ENCODE measurements at regions not wholly inside any gene's neighbourhood (a gene's known extent, or its start where the extent isn't known, plus 50 kb on each side); places are given as distances from the start of the nearest gene placed in this dataset.
"Not testable (repeated sequence)": the region's sequence is repeated elsewhere in the genome, so short reads cannot be mapped to it uniquely, and the experiment has no call there.

DNA sequence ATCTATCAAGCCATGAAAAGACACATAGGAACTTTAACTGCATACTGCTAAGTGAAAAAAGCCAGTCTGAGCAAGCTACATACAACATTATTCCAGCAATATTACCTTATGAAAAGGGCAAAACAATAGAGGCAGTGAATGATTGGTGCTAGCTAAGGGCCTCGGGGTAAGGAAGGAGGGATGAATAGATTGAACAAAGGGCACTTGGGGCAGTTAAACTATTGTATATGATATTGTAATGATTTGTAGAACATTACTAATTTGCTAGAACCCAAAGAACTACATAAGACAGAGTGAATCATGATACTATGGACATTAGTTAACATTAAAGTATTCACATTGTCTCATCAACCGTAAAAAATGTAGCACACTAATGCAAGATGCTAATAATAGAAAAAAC lies 218.3 kb downstream of the FBXO4 start:
- no peaks in the 10 kb centered on the region for H4K20me1 ChIP-seq
- TF ChIP-seq Cebpa-rat (IDR thresholded peaks at IDR 0.05) = no peak
- no peak overlapping the region for H3K4me3 ChIP-seq
- peaks cover 8% of the 10 kb centered on the region for H3K9me3 ChIP-seq
- H3K27me3 ChIP-seq = no peaks in the 10 kb centered on the region
- no peak overlapping the region for H3K9ac ChIP-seq
- no peaks in the 10 kb centered on the region for H3K36me3 ChIP-seq
- H3K27ac ChIP-seq = no peak overlapping the region
- no peak overlapping the region for H3K4me2 ChIP-seq
- no peaks in the 10 kb centered on the region for H3K4me1 ChIP-seq

DNA sequence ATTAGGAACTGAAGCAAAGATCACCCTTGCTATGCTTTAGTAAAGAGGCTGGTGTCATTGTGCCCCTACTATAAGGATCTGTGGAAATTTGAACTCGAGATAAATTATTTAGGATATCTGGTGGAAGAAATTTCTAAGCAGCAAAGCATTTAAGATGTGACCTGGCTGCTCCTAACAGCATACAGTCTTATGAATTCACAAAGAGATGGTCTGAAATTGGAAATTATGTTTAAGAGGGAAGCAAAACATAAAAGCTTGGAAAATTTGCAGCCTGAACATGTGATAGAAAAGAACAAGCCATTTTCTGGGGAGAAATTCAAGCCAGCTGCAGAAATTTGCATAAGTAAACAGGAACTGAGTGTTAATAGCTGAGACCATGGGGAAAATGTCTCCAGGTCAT lies 223.7 kb downstream of the FBXO4 start:
- H4K20me1 ChIP-seq = no peaks in the 10 kb centered on the region
- no peak overlapping the region for H3K9ac ChIP-seq
- no peaks in the 10 kb centered on the region for H3K36me3 ChIP-seq
- H3K4me2 ChIP-seq = no peak overlapping the region
- TF ChIP-seq Cebpa-rat (IDR thresholded peaks at IDR 0.05) = no peak
- H3K9me3 ChIP-seq = peaks cover 35% of the 10 kb centered on the region
- H3K4me3 ChIP-seq = no peak overlapping the region
- no peaks in the 10 kb centered on the region for H3K4me1 ChIP-seq
- no peaks in the 10 kb centered on the region for H3K27me3 ChIP-seq
- no peak overlapping the region for H3K27ac ChIP-seq

DNA sequence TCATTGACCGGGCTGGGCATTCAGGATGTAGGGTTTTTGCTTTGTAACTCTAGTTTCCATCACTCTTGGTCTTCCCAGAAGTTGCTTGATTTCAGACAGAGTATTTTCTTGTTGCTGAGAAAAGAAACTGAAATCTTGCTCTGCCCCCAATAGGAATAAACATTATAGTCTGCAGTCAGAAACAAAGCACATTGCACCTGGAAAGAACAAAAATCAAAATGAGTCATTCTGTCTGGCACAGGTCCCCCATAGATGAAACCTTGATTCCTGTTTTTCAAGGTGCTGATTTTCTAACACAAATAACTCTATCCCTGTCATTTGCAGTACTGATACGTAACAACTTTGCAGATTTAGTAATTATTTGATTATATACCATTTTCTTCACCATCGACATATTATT lies 232.1 kb downstream of the FBXO4 start:
- no peak overlapping the region for H3K27ac ChIP-seq
- H3K27me3 ChIP-seq = no peaks in the 10 kb centered on the region
- no peaks in the 10 kb centered on the region for H3K4me1 ChIP-seq
- no peak overlapping the region for H3K4me3 ChIP-seq
- TF ChIP-seq Cebpa-rat (IDR thresholded peaks at IDR 0.05) = no peak
- H3K9me3 ChIP-seq = no peaks in the 10 kb centered on the region
- no peak overlapping the region for H3K4me2 ChIP-seq
- no peak overlapping the region for H3K9ac ChIP-seq
- H4K20me1 ChIP-seq = no peaks in the 10 kb centered on the region
- H3K36me3 ChIP-seq = no peaks in the 10 kb centered on the region

DNA sequence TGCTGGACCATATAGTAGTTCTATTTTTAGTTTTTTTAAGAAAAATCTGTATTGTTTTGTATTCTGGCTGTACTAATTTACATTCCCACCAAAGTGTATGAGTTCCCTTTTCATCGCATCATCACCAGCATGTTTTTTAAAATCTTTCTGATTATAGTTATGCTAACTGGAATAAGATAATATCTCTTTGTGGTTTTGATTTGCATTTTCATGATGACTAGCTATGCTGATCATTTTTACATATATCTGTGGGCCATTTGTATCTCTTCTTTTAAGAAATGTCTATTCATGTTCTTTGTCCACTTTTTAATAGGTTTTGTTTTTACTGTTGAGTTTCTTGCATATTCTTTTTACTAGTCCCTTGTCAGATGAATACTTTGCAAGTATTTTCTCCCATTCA lies 238.0 kb downstream of the FBXO4 start:
- Histone ChIP-seq H3K27ac (no peak overlapping the region), H3K27me3 (no peaks in the 10 kb centered on the region), H3K4me1 (no peaks in the 10 kb centered on the region), H3K4me2 (no peak overlapping the region), H3K9me3 (no peaks in the 10 kb centered on the region), H3K4me3 (no peak overlapping the region), H3K9ac (no peak overlapping the region), H4K20me1 (no peaks in the 10 kb centered on the region), H3K36me3 (no peaks in the 10 kb centered on the region)
- no peak for TF ChIP-seq Cebpa-rat (IDR thresholded peaks at IDR 0.05)

DNA sequence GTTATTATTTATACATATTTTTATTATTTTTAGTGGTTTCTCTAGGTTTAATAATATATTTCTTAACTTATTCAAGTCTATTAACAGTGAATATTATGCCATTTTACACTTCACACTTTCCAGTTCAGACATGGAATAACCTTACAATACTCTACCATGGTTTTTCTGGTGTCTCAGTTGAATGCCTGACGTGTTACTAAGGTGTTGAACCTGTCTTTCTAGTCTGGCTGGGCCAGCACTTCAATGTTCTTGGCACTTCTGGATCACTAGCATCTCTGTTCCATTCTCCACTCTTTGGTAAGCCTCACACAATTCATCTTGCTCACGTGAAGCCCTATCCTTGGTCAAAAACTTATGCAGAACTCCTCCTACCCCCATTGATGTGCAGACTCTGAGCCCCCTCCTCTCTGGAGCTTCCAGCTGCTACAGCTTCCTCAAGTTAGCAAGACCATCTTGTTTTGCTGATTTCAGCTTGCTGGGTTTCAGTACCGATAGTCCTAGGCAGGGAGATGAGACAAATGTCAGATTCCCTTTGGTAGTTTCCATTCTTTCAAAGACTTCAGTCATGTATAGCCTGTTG lies 243.1 kb downstream of the FBXO4 start:
- Histone ChIP-seq H3K27ac (no peak overlapping the region), H3K4me2 (no peak overlapping the region), H3K9me3 (no peaks in the 10 kb centered on the region), H3K36me3 (no peaks in the 10 kb centered on the region), H4K20me1 (no peaks in the 10 kb centered on the region), H3K9ac (no peak overlapping the region), H3K27me3 (no peaks in the 10 kb centered on the region), H3K4me3 (no peak overlapping the region), H3K4me1 (no peaks in the 10 kb centered on the region)
- no peak for TF ChIP-seq Cebpa-rat (IDR thresholded peaks at IDR 0.05)

DNA sequence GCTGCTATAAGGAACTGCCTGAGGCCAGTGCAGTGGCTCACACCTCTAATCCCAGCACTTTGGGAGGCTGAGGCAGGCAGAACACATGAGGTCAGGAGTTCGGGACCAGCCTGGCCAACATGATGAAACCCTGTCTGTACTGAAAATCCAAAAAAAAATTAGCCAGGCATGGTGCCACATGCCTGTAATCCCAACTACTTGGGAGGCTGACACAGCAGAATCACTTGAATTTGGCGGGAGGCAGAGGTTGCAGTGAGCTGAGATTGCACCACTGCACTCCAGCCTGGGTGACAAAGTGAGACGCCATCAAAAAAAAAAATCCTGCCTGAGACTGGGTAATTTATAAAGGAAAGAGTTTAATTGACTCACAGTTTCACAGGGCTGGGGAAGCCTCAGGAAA lies 247.1 kb upstream of the GHR start:
- not testable (repeated sequence) for H3K36me3 ChIP-seq, H3K27ac ChIP-seq, H3K4me2 ChIP-seq, H3K4me3 ChIP-seq, H3K4me1 ChIP-seq, H3K27me3 ChIP-seq, H4K20me1 ChIP-seq, H3K9ac ChIP-seq
- peaks cover 21% of the 10 kb centered on the region for H3K9me3 ChIP-seq

DNA sequence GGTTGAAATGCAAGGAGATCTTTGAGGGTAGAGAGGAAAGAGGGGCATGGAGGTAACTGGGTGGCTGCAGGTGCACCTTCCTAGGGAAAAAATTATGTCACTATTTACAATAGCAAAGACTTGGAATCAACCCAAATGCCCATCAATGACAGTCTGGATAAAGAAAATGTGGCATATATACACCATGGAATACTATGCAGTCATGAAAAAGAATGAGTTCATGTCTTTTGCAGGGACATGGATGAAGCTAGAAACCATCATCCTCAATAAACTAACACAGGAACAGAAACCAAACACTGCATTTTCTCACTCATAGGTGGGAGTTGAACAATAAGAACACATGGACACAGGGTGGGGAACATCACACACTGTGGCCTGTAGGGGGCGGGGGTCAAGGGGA lies 243.4 kb upstream of the GHR start:
- not testable (repeated sequence) for H3K4me1 ChIP-seq, H4K20me1 ChIP-seq, H3K9ac ChIP-seq, H3K36me3 ChIP-seq, H3K27ac ChIP-seq, H3K4me2 ChIP-seq, H3K27me3 ChIP-seq, H3K4me3 ChIP-seq
- peaks cover 21% of the 10 kb centered on the region for H3K9me3 ChIP-seq

DNA sequence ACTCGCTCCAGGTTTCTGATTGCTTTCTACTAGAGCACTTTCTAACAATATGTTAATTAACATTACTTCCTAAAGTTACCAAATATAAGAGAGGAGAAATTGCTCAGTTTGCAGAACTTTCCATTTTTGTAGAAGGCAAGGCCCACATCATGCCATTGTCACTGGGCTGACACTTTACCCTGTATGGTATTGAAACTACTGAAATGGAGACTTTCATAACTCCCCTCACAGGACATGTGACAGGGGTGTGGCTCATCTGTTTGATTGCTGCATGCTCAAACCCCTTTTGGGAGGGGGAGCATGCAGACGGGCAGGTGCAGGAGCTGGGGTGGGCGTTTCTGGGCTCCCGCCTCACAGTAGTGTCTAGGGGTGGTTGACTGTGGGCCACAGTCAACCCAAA lies 206.3 kb upstream of the GHR start:
- no peak overlapping the region for H3K27ac ChIP-seq
- H4K20me1 ChIP-seq = no peaks in the 10 kb centered on the region
- no peaks in the 10 kb centered on the region for H3K9me3 ChIP-seq
- H3K4me3 ChIP-seq = no peak overlapping the region
- H3K9ac ChIP-seq = no peak overlapping the region
- H3K36me3 ChIP-seq = no peaks in the 10 kb centered on the region
- H3K4me1 ChIP-seq = no peaks in the 10 kb centered on the region
- no peak overlapping the region for H3K4me2 ChIP-seq
- H3K27me3 ChIP-seq = no peaks in the 10 kb centered on the region
- no peak for TF ChIP-seq Cebpa-rat (IDR thresholded peaks at IDR 0.05)

DNA sequence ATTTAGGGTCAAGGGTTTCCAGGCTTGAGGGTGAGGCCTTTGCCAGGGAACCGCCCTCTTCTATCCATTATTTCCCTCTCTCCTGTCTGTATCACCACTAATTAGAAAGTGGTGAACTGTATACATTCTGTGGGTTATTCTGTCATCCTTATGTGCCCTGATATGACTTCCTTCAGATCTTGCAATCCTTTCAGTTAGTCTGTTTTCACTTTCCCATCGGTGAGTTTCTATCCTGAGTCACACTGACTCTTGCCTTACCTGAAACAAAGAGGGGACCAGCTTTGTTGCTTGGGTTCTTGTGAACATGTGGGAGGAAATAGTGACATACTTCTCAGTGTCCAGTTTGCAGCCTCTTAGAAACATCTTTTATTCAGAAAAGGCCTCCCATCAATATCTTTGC lies 205.4 kb upstream of the GHR start:
- Histone ChIP-seq H3K27ac (no peak overlapping the region), H3K9me3 (no peaks in the 10 kb centered on the region), H3K4me1 (no peaks in the 10 kb centered on the region), H3K36me3 (no peaks in the 10 kb centered on the region), H3K9ac (no peak overlapping the region), H3K4me3 (no peak overlapping the region), H3K4me2 (no peak overlapping the region), H3K27me3 (no peaks in the 10 kb centered on the region), H4K20me1 (no peaks in the 10 kb centered on the region)
- no peak for TF ChIP-seq Cebpa-rat (IDR thresholded peaks at IDR 0.05)

DNA sequence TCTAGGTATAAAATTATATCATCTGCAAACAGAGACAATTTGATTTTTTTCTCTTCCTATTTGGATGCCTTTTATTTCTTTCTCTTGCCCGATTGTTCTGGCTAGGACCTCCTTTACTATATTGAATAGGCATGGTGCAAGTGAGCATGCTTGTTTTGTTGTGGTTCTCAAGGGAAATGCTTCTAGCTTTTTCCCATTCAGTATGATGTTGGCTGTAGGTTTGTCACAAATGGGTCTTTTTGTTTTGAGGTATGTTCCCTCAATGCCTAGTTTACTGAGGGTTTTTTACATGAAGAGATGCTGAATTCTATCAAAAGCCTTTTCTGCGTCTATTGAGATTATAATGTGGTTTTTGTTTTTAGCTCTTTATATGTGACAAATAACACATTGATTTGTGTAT lies 198.2 kb upstream of the GHR start:
- no peaks in the 10 kb centered on the region for H3K27me3 ChIP-seq
- H4K20me1 ChIP-seq = no peaks in the 10 kb centered on the region
- H3K27ac ChIP-seq = no peak overlapping the region

DNA sequence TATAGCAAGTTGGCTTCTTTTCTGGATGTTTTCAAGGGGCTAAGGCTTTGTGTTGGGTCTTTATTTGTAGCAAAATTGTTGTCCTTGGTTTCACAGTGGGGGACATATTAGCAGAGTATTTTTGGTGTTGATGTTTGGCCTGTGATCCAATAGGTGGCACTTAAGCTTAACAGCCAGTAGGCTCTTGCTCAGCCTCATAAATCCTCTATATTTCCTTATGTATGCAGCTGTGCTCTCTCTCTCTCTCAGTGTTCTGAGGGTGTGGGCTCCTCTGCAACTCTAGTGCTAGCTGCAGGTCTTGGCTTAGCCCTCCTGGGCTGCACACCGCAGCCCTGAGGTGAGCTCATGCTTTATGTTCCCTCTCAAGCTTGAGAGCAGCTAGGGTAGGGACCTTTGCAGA lies 195.0 kb upstream of the GHR start:
- no peaks in the 10 kb centered on the region for H3K27me3 ChIP-seq
- no peak overlapping the region for H3K9ac ChIP-seq
- H3K4me2 ChIP-seq = no peak overlapping the region
- no peaks in the 10 kb centered on the region for H3K36me3 ChIP-seq
- no peak for TF ChIP-seq Cebpa-rat (IDR thresholded peaks at IDR 0.05)
- no peak overlapping the region for H3K27ac ChIP-seq
- no peaks in the 10 kb centered on the region for H4K20me1 ChIP-seq
- no peaks in the 10 kb centered on the region for H3K4me1 ChIP-seq
- H3K4me3 ChIP-seq = no peak overlapping the region
- H3K9me3 ChIP-seq = no peaks in the 10 kb centered on the region

More for the DNA sequence above, 198.2 kb upstream of the GHR start:
- no peak overlapping the region for H3K4me3 ChIP-seq
- no peak overlapping the region for H3K4me2 ChIP-seq
- H3K9me3 ChIP-seq = no peaks in the 10 kb centered on the region
- no peak overlapping the region for H3K9ac ChIP-seq
- no peaks in the 10 kb centered on the region for H3K36me3 ChIP-seq
- no peaks in the 10 kb centered on the region for H3K4me1 ChIP-seq
- TF ChIP-seq Cebpa-rat (IDR thresholded peaks at IDR 0.05) = no peak
